IMR-90 (cell line): ENCODE measurements at regions not wholly inside any gene's neighbourhood (a gene's known extent, or its start where the extent isn't known, plus 50 kb on each side); places are given as distances from the start of the nearest gene placed in this dataset.

Source experiments
- BHLHE40 ChIP-seq: fragments of 150-350 bp; IDR thresholded peaks from 2 replicates; pipeline ENCODE4 v1.6.1; 2016; ENCODE audit warnings: mild to moderate bottlenecking, low read depth, low read length
- CEBPB ChIP-seq: IDR thresholded peaks from 2 replicates; pipeline ENCODE4 v1.6.1; 2012; ENCODE audit warnings: low read depth, low read length, improper control_type of control experiment
- CTCF ChIP-seq: conservative IDR thresholded peaks from 2 replicates; pipeline ENCODE4 v1.5.1; 2012; ENCODE audit warnings: mild to moderate bottlenecking, low read depth, low read length, improper control_type of control experiment
- ELK1 ChIP-seq: fragments of 150-350 bp; IDR thresholded peaks from 2 replicates; pipeline ENCODE4 v1.6.1; 2016; ENCODE audit warnings: low read depth, mild to moderate bottlenecking, low read length, moderate library complexity, borderline replicate concordance
- MAFK ChIP-seq: IDR thresholded peaks from 2 replicates; pipeline ENCODE4 v1.6.1; 2012; ENCODE audit warnings: low read depth, low read length, improper control_type of control experiment
- MAZ ChIP-seq: IDR thresholded peaks from 2 replicates; pipeline ENCODE4 v1.6.1; 2012; ENCODE audit warnings: low read depth, mild to moderate bottlenecking, low read length, improper control_type of control experiment, moderate library complexity, borderline replicate concordance
- NFE2L2 ChIP-seq: fragments of 150-350 bp; IDR thresholded peaks from 2 replicates; pipeline ENCODE4 v1.6.1; 2016; ENCODE audit warnings: low read depth, mild to moderate bottlenecking, low read length
- POLR2A ChIP-seq: IDR thresholded peaks from 2 replicates; pipeline ENCODE4 v1.6.1; 2012; ENCODE audit warnings: mild to moderate bottlenecking, low read depth, low read length
- RAD21 ChIP-seq: IDR thresholded peaks from 2 replicates; pipeline ENCODE4 v1.6.1; 2012; ENCODE audit warnings: low read length, improper control_type of control experiment
- TF ChIP-seq, protein P1 (sequence below): fragments of 150-350 bp; IDR thresholded peaks from 2 replicates; pipeline ENCODE4 v1.6.1; 2017; ENCODE audit warnings: mild to moderate bottlenecking, antibody characterized with exemption, low read length, low read depth

GRCh38 chrX:94057385-94057784 lies 383.4 kb downstream of the FAM133A start:
- TF ChIP-seq CTCF, result no peak
- TF ChIP-seq RAD21, result no peak
- TF ChIP-seq, protein P1, sequence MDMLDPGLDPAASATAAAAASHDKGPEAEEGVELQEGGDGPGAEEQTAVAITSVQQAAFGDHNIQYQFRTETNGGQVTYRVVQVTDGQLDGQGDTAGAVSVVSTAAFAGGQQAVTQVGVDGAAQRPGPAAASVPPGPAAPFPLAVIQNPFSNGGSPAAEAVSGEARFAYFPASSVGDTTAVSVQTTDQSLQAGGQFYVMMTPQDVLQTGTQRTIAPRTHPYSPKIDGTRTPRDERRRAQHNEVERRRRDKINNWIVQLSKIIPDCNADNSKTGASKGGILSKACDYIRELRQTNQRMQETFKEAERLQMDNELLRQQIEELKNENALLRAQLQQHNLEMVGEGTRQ, result no peak
- no peak for TF ChIP-seq POLR2A
- TF ChIP-seq CEBPB, result no peak
- TF ChIP-seq MAZ, result no peak
- no peak for TF ChIP-seq NFE2L2
- TF ChIP-seq MAFK, result no peak
- no peak for TF ChIP-seq ELK1
- no peak for TF ChIP-seq BHLHE40
